ENCODE measurements at regions not wholly inside any gene's neighbourhood (a gene's known extent, or its start where the extent isn't known, plus 50 kb on each side); places are given as distances from the start of the nearest gene placed in this dataset.

DNA sequence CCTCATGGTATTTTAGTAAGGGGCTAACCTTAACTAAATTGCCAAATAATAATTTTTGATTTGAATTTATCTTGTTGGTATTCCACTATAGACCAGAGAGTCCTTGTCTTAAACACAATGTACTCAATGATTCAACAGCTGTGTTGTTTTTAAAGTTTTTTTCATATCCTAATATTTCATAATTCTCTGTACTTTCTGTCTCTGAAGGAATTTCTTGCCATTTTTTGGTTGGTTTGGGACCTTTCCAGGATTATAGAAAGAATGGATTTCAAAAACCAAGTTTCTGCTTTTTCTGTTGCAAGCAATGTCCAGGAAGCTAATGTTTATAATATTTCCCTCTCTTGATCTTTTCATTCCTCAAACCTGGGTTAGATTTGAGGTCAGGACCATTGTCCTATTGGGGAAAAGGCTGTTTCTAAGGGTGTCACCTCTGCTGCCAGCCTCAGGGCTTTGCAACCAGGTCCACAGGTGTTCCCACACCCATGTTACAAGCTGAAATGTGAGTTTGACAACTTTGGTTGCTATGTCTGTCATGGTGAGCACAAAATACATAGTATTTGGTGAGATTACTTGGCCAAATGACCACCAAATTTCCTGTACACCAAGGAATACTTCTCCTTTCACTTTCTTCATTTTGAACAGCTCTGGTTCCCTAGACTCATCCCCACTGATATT is 363.7 kb upstream of the RGMA start:
- peaks cover 3% of the 10 kb centered on the region for H3K27me3 Mint-ChIP-seq (ENCODE audit: insufficient read depth)
- H3K36me3 Mint-ChIP-seq (ENCODE audit: low read depth), result 0 out of 2 replicates have a peak, but pooled peaks cover 2% of the 10 kb centered on the region
- H3K4me1 Mint-ChIP-seq (ENCODE audit: low read depth), result no peaks in the 10 kb centered on the region
- H3K27ac Mint-ChIP-seq, result no peak overlapping the region
- TF ChIP-seq, protein P1, sequence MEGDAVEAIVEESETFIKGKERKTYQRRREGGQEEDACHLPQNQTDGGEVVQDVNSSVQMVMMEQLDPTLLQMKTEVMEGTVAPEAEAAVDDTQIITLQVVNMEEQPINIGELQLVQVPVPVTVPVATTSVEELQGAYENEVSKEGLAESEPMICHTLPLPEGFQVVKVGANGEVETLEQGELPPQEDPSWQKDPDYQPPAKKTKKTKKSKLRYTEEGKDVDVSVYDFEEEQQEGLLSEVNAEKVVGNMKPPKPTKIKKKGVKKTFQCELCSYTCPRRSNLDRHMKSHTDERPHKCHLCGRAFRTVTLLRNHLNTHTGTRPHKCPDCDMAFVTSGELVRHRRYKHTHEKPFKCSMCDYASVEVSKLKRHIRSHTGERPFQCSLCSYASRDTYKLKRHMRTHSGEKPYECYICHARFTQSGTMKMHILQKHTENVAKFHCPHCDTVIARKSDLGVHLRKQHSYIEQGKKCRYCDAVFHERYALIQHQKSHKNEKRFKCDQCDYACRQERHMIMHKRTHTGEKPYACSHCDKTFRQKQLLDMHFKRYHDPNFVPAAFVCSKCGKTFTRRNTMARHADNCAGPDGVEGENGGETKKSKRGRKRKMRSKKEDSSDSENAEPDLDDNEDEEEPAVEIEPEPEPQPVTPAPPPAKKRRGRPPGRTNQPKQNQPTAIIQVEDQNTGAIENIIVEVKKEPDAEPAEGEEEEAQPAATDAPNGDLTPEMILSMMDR (IDR thresholded peaks at IDR 0.05), result no peak
- H3K4me3 Mint-ChIP-seq, result no peak overlapping the region
- DNase-seq, result no peak
- H3K9me3 Mint-ChIP-seq, result peaks cover 42% of the 10 kb centered on the region

DNA sequence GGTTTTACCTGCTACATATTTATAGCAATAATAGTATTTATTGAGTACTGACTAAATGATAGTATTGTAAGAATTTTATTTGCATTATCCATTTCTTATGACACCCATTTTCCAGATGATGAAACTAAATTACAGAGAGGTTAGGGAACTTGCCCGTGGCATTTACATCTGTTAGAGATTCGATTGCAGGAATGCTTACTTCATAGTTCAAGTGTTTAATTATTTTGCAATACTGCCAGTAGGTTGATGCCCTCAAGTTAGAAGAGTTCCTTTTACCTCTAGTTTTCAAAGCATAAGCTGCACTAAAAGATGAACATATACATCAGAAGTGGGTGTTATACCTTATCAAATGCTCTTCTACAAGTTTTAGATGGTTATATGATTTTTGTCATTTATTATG is 362.8 kb upstream of the RGMA start:
- Mint-ChIP-seq H3K36me3 (ENCODE audit: low read depth) (0 out of 2 replicates have a peak, but pooled peaks cover 4% of the 10 kb centered on the region), H3K27me3 (ENCODE audit: insufficient read depth) (peaks cover 4% of the 10 kb centered on the region), H3K4me1 (ENCODE audit: low read depth) (no peaks in the 10 kb centered on the region), H3K27ac (no peak overlapping the region), H3K9me3 (peaks cover 45% of the 10 kb centered on the region), H3K4me3 (no peak overlapping the region)
- TF ChIP-seq, protein P1 (IDR thresholded peaks at IDR 0.05), result no peak
- no peak for DNase-seq

DNA sequence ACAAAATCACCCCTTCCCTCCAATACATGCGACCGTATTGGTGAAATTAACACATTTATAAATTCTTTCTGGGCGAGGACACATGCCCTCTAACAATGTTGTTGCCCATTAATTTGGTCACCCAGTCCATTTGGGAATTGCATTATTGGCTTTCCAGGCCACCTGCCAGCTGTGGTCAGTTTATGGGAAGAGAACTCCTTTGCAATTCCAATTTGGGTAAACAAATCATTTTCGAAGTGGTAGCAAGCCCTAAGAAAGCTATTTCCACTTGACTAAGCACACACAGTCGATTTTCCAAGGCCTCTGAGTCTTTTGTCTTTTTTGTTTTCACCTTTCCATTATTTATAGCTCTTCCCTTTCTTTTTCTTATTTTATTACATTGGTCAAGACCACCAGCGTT is 362.3 kb upstream of the RGMA start:
- TF ChIP-seq, protein P1 (IDR thresholded peaks at IDR 0.05), result no peak

DNA sequence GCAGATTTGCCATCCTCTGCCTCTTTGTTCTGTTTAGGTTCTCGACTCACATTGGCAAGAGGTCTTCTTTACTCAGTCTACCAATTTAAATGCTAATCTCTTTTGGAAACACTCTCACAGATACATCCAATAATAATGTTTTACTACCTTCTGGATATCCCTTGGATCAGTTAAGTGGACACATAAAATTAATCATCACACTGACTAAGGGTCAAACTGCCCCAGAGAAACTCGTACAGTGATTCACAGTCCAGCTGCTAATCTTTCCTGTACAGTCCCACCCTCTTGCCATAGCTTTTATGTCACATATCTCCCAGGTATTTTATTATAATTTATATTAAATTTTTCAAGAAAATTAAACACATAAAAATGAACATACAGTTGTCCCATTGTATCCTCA is 360.8 kb upstream of the RGMA start:
- Mint-ChIP-seq H3K4me1 (ENCODE audit: low read depth) (no peaks in the 10 kb centered on the region), H3K36me3 (ENCODE audit: low read depth) (0 out of 2 replicates have a peak, but pooled peaks cover 4% of the 10 kb centered on the region), H3K27ac (no peak overlapping the region), H3K9me3 (peaks cover 47% of the 10 kb centered on the region), H3K4me3 (no peak overlapping the region), H3K27me3 (ENCODE audit: insufficient read depth) (peaks cover 2% of the 10 kb centered on the region)
- TF ChIP-seq, protein P1 (IDR thresholded peaks at IDR 0.05), result no peak
- DNase-seq, result no peak

More for the DNA sequence above, 362.3 kb upstream of the RGMA start:
- peaks cover 4% of the 10 kb centered on the region for H3K27me3 Mint-ChIP-seq (ENCODE audit: insufficient read depth)
- H3K36me3 Mint-ChIP-seq (ENCODE audit: low read depth), result 0 out of 2 replicates have a peak, but pooled peaks cover 4% of the 10 kb centered on the region
- H3K4me3 Mint-ChIP-seq, result no peak overlapping the region
- no peak for DNase-seq
- H3K27ac Mint-ChIP-seq, result no peak overlapping the region
- no peaks in the 10 kb centered on the region for H3K4me1 Mint-ChIP-seq (ENCODE audit: low read depth)
- peaks cover 45% of the 10 kb centered on the region for H3K9me3 Mint-ChIP-seq

DNA sequence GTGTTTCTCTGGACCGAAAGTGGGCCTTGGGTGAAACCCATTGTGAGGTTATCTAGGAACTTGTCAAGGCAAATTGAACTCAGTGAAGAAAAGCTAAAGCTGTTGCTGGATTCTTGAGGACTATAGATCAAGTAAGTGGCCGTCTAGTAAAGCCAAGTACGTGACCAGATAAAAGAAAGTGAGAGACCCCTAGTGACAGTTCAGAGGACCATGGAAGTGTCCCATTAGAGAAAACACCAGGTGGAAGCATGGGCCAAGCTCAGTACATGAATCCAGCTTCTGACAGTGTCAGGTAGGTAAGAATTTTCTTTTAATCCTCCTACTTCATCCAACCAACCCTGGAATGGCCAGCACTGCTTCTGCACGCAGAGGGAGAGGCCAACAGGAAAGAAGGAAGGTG is 349.3 kb upstream of the RGMA start:
- H3K27me3 Mint-ChIP-seq (ENCODE audit: insufficient read depth), result 0 out of 2 replicates have a peak, but pooled peaks cover 2% of the 10 kb centered on the region
- H3K27ac Mint-ChIP-seq, result no peak overlapping the region
- H3K9me3 Mint-ChIP-seq, result peaks cover 59% of the 10 kb centered on the region
- DNase-seq, result no peak
- no peaks in the 10 kb centered on the region for H3K4me1 Mint-ChIP-seq (ENCODE audit: low read depth)
- TF ChIP-seq, protein P1 (IDR thresholded peaks at IDR 0.05), result no peak
- peaks cover 4% of the 10 kb centered on the region; the same call in 1 of the 2 replicates for H3K36me3 Mint-ChIP-seq (ENCODE audit: low read depth)
- H3K4me3 Mint-ChIP-seq, result no peak overlapping the region
